NCI-H1092 treated with DMSO at 0.1 percent for 48 hours (cell line): ENCODE measurements at regions not wholly inside any gene's neighbourhood (a gene's known extent, or its start where the extent isn't known, plus 50 kb on each side); places are given as distances from the start of the nearest gene placed in this dataset.

Experiments used
- DNase-seq: peaks from one replicate; lab custom pipeline; 2025; lab: John Stamatoyannopoulos, UW

DNA sequence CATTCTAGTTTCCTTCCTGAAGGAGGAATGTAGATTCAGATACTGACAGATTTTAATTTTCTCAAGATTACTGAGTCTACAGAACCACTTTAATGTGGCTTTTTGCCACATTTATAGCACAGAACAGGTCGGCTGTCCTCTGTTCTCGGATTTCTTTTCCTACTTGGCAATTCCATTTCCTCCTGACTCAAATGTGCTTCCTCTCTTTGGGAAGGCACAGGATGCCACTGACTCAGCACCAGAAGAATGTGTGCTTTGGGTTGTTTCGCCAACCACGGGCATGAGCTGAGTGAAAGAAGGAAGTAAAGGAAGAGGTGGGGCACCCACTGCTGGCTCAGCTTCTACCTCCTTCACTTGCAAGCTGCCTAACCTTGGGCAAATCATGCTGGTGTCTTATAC lies 970.6 kb upstream of the ACVR2A start:
- no peak for DNase-seq

DNA sequence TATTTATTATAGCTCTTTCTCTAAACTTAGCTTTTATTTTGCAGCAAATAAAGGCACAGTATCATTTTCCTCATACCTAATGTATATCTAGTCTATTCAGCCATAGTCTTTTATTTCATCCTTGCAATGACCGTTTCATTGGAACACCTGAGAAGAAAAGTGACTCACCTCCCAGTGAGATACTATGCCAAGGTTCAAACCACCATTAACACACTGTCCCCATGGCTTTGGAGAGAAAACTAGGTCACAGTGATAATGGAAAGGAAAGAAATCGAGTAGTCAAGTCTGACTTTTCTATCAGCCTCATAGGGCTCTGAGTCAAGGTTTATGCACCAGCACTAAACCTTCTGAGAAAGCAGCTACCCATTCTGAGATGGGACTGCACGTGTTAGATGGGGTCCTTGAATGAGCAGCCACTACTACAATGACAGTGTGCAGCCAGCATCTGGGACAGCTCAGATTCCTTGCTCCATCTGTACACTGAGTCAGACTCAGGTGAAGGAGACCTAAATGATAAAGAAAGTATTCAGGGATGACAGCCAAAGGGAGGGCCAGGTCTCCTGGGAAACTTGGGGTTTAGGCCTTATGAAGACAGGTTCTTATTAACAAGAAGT lies 971.1 kb upstream of the ACVR2A start:
- DNase-seq = no peak

DNA sequence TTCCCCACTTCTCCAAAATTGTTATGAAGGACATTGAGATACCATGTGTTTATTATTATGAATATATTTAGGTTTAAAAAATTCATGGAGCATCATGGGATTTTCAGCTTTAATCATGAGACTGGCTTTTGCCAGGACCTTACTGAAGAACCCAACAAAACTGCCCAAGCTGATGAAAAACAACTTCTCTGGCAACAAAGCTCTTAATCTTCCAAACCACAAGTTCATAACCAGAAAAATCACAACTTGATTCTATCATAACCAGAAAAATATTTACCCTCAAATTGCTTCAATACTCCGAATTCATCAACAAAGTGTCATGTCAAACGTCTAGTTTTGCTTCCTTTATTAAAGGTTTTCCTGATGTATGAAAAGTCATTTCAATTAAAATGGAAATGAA lies 971.8 kb upstream of the ACVR2A start:
- DNase-seq = no peak

DNA sequence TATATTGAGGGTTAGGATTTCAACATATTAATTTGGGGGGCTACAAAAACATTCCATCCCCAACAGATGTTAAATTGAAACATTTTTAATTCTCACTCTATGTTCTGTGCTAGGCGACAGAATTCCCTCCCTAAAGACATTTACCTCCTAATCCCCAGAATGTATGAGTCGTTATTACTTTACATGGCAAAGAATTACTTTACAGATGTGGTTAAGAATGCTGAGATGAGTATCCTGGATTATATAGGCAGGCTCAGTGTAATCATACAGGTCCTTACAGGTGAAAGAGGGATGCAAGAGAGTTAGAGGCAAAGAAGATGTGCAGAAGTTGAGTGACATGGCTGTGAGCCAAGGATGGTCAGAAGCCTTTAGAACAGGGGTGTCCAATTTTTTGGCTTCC lies 974.1 kb upstream of the ACVR2A start:
- no peak for DNase-seq

DNA sequence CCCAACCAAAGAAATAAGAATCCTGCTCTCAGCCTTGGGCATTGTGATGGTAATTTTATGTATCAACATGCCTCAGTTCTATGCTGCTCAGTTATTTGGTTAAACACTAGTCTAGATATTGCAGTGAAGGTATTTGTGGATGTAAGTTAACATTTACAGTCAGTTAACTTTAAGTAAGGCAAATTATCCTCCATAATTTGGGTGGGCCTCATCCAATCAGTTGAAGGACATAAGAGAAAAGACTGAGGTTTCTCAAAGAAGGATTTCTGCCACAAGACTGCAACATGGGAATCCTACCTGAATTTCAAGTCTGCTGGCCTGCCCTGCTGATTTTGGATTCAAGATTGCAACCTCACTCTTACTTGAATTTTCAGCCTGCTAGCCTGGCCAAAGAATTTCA lies 975.5 kb upstream of the ACVR2A start:
- DNase-seq = no peak

DNA sequence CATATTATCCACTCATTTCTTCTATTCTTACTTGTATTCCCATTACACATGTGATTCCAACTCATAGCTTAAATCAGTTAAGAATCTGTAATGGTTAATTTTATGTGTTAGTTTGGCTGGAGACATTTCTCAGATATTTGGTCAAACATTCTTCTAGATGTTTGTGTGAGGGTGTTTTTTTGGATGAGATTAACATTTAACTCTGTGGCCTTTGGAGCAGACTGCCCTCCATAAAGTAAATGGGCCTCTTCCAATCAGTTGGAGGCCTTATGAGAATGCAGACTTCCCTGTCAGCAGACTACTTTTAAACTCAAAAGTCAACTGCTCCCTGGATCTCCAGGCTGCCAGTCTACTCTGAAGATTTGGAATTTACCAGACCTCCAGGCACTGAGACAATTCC lies 976.8 kb upstream of the ACVR2A start:
- DNase-seq = no peak

DNA sequence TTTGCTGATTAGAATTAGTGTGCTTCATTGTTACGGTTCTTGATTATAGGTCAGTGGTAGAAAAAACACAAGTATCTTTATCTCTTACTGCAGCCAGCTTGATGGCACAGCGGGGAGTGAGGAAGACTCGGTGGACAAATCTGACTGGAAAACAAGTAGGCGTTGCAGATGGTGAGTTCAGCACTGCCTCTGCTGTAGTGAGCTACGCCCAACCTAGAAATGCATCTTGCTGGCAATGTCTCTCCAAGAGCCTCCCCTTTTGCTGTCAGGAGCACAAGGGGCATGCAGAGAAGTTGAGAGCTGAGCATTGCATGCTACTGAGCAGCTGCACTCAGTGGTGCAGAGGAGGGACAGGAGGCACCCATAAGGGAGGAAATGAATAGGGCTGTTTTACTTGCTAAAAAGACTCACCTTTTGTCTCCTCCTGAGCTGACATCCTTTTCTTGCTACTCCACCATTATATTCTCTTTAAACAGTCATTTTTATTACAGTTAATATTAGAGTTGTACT lies 977.3 kb upstream of the ACVR2A start:
- no peak for DNase-seq

DNA sequence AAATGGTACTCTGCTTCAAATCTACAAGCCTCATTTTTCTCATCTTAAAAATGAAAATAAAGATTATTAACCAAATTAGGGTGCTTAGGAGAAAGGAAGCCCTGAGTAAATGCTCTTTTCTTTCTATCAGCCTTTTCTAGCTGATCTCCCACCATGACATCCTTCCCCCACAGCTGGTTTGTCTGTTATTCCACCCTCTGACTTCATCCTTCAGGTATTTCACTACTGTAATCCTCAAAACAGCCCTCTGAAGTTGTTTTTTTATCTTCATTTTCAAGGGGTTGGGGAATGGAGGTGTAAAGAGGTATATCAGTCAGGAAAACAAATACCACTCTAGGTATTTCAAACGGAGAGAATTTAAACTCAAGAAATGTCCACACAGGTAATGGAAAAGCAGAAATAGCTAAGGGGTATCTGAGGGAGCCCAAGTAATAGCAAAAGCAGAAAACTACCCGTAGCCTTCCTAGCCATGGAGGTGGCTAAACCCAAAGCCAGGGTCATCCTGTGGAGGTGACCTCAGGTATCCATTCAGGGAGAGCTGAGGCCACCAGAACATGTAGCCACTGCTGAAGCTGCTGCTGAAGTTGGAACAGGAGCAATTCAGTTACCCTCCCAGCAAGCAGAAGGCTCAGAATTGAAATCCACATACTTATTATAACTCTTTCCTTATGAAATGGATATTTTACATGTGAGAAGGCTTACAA lies 990.9 kb upstream of the ACVR2A start:
- no peak for DNase-seq

DNA sequence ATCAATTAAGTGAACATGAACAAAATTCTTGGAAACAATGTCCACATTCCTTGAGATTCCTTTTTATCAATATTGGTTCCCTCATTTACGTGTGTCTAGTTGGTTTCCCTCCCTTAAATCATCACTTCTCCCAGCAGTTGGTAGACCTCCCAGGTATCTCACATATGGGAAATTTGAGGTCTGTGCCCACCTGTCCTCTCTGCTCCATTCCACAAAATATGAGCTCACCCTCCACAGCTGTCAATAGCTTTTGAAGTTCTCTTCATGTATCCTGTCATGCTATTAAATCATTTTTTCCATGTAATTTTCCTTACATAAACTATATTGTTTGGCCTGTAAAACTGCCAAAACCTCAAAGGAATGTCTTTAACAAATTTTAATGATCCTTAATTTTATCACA lies 992.2 kb upstream of the ACVR2A start:
- no peak for DNase-seq

DNA sequence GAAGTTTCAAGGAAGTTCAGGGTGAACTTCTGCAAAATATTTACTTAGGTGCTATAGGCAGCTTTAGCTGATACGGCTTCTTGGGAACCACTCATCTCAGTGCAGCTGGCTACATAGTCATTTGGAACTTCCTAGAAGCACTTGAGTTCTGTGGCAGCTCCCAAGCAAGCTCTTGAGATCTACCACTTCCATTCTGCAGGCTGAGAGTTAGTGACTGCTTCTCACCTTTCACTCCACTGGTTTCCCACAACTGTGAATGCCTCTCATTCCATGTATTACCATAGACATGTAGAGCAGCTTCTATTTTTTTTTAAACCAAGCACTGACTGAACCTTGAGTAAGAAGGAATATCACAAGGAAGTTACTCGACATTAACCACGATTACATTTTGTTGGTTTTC lies 994.1 kb upstream of the ACVR2A start:
- DNase-seq = no peak

DNA sequence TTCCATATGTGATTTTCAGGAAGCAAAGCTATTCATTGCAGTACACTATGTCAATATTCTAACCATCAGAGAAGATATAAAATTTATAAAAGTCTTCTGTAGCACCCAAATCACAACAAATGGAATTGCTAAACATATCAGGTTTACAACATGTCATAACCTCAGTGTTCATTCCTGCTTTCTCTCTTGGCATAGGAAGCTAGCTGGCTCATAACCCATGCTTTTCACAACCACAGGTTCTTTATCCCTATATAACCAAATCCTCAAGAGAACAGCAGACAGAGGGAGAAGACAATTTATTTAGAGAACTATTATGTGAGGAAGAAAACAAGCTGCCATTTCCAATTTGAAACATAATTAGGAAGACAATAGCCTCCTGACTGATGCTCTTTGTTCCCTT lies 997.0 kb upstream of the ACVR2A start:
- no peak for DNase-seq

DNA sequence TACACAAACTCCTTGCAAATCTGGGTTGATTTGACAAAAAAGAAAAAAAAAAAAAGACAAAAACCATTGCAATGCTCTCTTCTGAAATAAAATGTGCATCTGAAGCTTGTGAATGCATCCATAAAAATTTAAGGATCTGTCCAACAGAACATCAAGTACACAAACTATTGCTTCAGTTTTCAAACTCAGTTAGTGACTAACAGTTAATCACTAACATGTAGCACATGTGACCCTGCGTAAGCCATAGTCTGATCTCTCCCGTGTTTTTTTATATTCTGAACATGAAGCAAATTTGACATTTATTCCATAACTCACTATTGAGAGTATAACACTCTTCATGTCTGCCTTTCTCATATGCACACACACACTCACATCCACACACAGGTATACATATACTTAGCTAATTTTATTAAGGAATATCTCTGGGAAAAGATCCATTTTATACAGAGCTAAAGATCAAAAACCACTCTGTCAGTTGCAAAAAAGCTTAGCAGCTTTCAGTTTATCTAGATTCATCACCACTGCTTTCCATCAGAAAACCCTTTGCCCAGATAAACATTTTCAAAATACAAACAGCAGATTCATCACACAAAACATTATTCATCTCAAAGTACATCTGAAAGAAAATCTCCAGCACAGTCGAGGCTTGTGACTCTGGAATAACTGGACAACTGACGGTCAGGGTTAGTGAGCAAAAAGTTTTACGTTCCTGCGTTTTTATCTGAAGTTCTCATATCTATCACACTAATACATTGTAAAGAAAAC lies 1000.4 kb upstream of the ACVR2A start:
- no peak for DNase-seq

DNA sequence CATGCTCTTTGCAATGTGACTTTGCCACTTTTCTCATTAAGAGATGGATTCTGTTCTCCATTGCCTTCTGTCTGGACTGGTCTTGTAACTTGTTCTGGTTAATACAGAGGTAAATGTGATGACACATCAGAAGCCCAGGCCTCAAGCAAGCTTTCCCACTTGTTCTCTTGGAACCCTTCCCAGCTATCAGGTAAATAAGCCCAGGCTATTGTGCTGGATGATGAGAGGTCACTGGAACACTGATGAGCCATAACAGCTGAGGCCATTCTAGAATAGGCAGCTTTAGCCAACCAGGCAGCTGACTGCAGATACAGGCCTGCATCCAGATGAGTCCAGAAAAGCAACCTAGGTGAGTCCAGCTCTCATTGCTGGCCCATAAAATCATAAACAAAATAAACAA lies 1007.0 kb upstream of the ACVR2A start:
- DNase-seq = peak; percentile 77

DNA sequence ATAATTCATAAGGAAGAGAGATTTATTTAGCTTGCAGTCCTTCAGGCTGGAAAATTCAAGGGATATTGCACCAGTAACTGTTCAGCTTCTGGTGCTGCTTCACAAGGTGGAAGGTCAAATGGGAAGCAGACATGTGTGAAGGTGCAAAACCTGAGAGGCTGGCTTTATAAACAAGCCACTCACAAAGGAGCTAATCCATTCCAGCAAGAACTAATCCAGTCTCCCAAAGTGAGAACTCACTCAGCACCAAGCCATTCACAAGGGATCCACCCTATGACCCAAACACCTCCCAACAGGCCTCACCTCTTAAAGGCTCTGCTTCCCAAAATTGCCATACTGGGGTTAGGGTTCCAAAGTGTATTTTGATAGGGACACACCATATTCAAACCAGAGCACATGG lies 1018.4 kb upstream of the ACVR2A start:
- no peak for DNase-seq

DNA sequence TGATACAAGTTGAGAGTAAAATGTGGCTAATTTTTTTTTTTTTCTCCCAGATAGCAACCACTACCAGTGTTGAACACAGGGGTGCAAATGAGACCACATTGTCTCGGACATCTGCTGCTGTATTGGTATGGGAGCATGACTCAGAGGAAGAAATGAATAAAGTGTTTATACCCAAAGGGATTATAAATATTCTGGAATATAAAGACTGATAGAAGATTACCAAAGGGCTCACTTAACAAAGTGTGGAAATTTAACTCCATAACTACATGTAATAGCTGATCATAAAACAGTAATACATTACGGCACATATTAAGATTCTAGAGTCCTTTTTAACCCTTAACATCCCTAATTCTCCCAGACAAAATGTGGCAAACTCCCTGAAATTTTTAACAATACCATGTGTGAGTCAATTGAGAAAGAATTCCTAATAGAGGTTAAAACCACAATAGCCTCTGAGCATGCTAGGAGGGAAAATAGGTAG lies 1023.0 kb upstream of the ACVR2A start:
- no peak for DNase-seq

DNA sequence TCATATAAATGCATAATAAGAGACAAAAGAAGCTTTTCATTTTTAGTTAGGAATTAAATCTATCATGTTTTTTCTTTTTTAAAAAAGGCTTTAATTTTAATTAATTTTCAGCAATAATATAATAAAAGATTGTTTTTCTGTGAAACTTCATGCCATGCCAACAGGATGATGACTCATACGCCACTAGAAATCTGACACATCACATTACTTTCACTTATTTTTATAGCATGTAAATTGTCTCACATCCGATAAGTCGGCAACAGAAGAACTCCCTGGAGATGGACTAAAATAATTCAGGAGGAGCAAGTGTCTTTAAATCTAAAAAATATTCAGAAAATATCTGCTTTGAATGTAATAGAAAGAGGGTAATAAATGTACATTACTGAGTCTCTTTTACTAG lies 1024.2 kb upstream of the ACVR2A start:
- DNase-seq = no peak

DNA sequence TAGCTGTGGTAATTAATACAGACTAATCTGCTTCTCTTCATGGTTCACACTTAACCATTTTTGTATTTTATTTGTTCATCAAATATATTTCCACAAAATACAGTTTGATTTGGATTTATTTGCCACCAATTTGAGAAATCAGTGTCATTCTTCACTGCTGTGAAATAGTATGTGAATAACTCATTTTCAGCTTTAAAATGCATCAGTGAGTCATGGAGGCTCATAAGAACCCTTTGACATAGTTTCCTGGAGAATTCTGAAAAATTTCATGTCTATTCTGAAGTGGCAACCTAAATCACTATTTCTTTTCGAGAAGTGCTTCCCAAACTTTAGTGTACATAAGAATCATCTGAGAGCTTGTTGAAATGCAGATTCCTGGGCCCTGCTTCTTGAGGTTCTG lies 1026.7 kb upstream of the ACVR2A start:
- DNase-seq = no peak

DNA sequence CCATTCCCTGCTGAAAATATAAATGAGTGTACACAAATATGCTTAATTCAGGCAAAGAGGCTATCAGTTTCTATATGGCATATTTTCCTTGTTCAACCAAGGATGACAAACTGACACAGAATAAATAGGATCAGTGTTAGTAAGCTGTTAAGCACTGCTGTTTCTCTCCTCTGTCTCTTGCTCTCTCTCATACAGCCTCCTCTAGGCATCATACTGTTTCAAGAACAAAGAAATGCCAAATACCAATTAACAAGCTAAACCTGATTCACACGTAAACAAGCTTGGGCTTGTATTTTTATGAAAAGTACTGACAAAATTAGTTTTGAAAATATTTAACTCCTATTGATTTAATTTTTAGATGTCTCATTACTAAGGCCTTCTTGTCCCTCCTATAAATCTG lies 1027.2 kb upstream of the ACVR2A start:
- peak; percentile 47 for DNase-seq

DNA sequence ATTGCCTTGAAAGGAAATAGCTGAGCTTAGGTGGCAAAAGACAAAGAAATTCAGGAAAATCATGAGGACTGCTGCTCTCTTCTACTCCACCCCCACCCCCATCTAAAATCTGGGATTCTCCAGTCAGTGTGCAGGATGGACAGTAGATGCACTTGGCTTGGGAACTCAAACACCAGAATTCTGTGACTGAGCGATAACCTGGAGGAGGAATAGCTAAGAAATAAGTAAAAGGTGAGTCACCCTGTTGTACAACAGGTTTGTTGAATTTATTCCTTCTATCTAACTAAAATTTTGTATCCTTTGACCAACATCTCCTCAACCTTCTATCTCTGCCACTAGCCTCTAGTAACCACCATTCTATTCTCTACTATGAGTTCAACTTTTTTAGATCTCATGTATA lies 1029.9 kb upstream of the ACVR2A start:
- DNase-seq = no peak

DNA sequence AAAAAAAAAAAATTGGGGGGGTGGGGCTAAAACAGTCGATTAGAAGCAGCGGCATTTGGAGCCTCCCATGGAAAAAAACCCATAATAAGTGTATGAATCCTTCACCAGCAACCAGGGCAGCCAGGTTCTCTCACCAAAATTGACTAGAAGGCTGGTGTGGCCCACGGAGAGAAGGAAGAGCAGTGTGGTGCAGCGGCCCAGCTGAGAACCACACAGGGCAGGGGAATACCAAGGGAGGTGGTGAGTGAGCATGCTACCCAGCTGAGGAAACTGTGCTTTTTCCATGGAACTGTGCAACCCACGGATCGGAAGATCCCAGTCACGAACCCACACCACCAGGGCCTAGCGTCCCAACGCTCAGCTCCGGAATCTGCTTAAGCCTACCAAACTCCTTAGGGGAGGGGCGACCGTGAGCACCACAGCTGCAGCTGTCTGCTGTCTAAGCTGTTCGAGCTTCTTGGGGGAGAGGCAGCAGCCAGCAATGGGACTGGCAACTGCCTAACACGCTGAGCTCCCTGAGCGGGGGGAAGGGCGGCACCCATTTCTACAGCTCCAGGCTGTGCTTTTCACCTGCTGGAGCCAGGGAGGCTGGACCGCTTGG lies 1037.2 kb upstream of the ACVR2A start:
- DNase-seq = no peak

DNA sequence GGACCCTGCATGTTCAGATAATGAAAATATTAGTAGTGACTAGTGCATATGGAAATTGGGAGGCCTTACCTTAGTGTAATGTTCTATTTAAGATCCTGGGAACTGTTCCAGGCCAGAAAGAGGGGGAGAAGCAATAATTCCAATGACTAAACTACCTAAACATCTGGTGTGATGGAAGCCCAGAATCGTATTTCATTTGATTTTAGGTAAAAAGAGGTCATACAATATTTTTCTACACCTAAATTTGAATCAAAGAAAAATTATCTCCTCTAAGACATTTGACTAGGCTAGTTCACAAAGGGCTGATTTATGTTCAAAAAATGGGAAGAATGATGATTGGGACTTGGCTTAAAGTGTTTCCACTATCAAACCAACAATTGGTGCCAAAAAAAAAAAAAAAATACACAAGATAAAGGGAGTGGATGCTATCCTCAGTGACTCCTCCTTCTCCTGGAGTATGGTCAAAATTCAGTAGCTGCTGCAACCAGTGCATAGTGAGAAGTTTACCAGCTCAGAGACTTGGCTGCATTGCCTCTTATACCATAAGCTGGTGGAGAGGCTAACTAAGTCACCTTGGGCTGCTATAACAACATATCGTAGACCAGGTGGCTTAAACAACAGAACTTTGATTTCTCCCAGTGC lies 1038.3 kb upstream of the ACVR2A start:
- DNase-seq = no peak

DNA sequence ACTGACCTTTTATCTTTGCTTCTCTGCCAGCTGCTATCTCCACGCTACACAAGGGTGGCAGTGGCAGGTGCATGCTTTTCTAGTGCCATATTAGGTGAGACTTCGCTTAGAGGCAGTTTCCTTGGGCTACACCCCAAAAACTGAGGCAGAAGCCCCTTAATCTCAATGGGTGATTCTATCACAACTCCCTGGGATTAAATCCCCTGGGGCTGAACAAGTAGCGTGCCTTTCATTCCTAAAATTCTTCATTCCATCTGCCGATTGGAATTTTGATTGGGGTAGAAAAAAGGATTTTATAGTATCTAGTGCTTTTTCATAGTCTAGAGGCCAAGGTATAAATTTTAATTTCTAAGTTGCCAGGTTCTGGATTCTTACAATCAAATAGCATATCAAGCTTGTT lies 1040.5 kb upstream of the ACVR2A start:
- no peak for DNase-seq
